HepG2 (cell line): ENCODE measurements at regions not wholly inside any gene's neighbourhood (a gene's known extent, or its start where the extent isn't known, plus 50 kb on each side); places are given as distances from the start of the nearest gene placed in this dataset.
A peak's percentile ranks its signal among the peaks of the same experiment; 100 is the strongest.

Experiments used
- CSRNP2 ChIP-seq: sonication (generic); formaldehyde crosslinking; conservative IDR thresholded peaks from 2 replicates; pipeline ENCODE4 v1.8.0; 2022; ENCODE audit warnings: low read depth, missing genetic modification reagents
- FOXM1 ChIP-seq: sonication (generic); formaldehyde crosslinking; IDR thresholded peaks from 2 replicates; pipeline ENCODE4 v1.5.0; 2020; ENCODE audit warnings: missing genetic modification reagents
- HNF4G ChIP-seq, 2 experiments: sonication (generic) in 1 of 2; formaldehyde crosslinking in 1 of 2; IDR thresholded peaks; 2 replicates each; pipeline versions ENCODE4 v1.4.0 to v1.6.1; 2011 to 2020; ENCODE audit warnings: borderline replicate concordance in 2 of 2, low read depth in 2 of 2, mild to moderate bottlenecking in 2 of 2, low read length in 1 of 2, missing genetic modification reagents in 1 of 2, moderate library complexity in 1 of 2
- ISL2 ChIP-seq: sonication (generic); formaldehyde crosslinking; IDR thresholded peaks from 2 replicates; pipeline ENCODE4 v1.5.0; 2020; ENCODE audit warnings: missing genetic modification reagents
- MAX ChIP-seq: IDR thresholded peaks from 2 replicates; pipeline ENCODE4 v1.6.1; 2012; ENCODE audit warnings: inconsistent platforms
- MTA3 ChIP-seq: sonication (generic); formaldehyde crosslinking; IDR thresholded peaks from 2 replicates; pipeline ENCODE4 v1.4.0; 2020; ENCODE audit warnings: missing genetic modification reagents
- NAIF1 ChIP-seq: sonication (generic); formaldehyde crosslinking; IDR thresholded peaks from 2 replicates; pipeline ENCODE4 v1.5.0; 2020; ENCODE audit warnings: mild to moderate bottlenecking, missing genetic modification reagents, borderline replicate concordance
- NCOA5 ChIP-seq: sonication (generic); formaldehyde crosslinking; IDR thresholded peaks from 2 replicates; pipeline ENCODE4 v1.4.0; 2020; ENCODE audit warnings: missing genetic modification reagents
- PAWR ChIP-seq: sonication (generic); formaldehyde crosslinking; IDR thresholded peaks from 2 replicates; pipeline ENCODE4 v1.4.0; 2020; ENCODE audit warnings: missing genetic modification reagents, mild to moderate bottlenecking, borderline replicate concordance
- SRF ChIP-seq: IDR thresholded peaks from 2 replicates; pipeline ENCODE4 v1.6.1; 2011; ENCODE audit warnings: mild to moderate bottlenecking, low read depth, low read length, moderate library complexity
- TAF15 ChIP-seq: fragments of 200-400 bp; formaldehyde crosslinking; IDR thresholded peaks from one replicate; pipeline ENCODE4 v1.6.1; 2018; ENCODE audit warnings: mild to moderate bottlenecking, low read depth, low read length; ENCODE audit not compliant: poor library complexity, severe bottlenecking
- TEF ChIP-seq: sonication (generic); formaldehyde crosslinking; IDR thresholded peaks from 2 replicates; pipeline ENCODE4 v1.5.0; 2020; ENCODE audit warnings: missing genetic modification reagents
- ZFP1 ChIP-seq: IDR thresholded peaks from 2 replicates; pipeline ENCODE4 v1.6.1; 2016
- ZFP36L2 ChIP-seq: sonication (generic); formaldehyde crosslinking; IDR thresholded peaks from 2 replicates; pipeline ENCODE4 v1.4.0; 2020; ENCODE audit warnings: missing genetic modification reagents
- ZHX2 ChIP-seq, 2 experiments: sonication (generic) in 1 of 2; formaldehyde crosslinking in 1 of 2; IDR thresholded peaks; 2 replicates each; pipeline versions ENCODE4 v1.6.1 to v1.9.0; 2014 to 2022; ENCODE audit warnings: antibody characterized with exemption in 1 of 2, borderline replicate concordance in 1 of 2, inconsistent platforms in 1 of 2, low read depth in 1 of 2, missing genetic modification reagents in 1 of 2
- ZMYM3 ChIP-seq: sonication (generic); formaldehyde crosslinking; IDR thresholded peaks from 2 replicates; pipeline ENCODE4 v1.5.1; 2020; ENCODE audit warnings: mild to moderate bottlenecking, missing genetic modification reagents
- ZNF629 ChIP-seq: sonication (generic); formaldehyde crosslinking; conservative IDR thresholded peaks from 2 replicates; pipeline ENCODE4 v1.5.0; 2020; ENCODE audit warnings: missing genetic modification reagents

GRCh38 chr6:30828027-30828962 is 56.0 kb upstream of the DDR1 start (continued):
- no peak for TF ChIP-seq CSRNP2 (CRISPR knock-in tag)
- no peak for TF ChIP-seq HNF4G (IDR thresholded peaks at IDR 0.05; ENCODE audit: borderline replicate concordance, low read depth, low read length)
- TF ChIP-seq HNF4G (CRISPR knock-in tag; IDR thresholded peaks at IDR 0.05; ENCODE audit: borderline replicate concordance, low read depth): no peak
- peak; percentile 79 for TF ChIP-seq ZMYM3 (CRISPR knock-in tag)
- TF ChIP-seq ZFP36L2: no peak
- TF ChIP-seq ISL2 (CRISPR knock-in tag): no peak
- 0 out of 2 replicates have a peak, but pooled peaks have one; percentile 22 for TF ChIP-seq ZFP1 (CRISPR knock-in tag)
- TF ChIP-seq SRF: no peak
- no peak; the same call in 1 of the 2 replicates for TF ChIP-seq ZHX2 (IDR thresholded peaks at IDR 0.05; ENCODE audit: low read depth)
- TF ChIP-seq ZHX2 (CRISPR knock-in tag; IDR thresholded peaks at IDR 0.05; ENCODE audit: borderline replicate concordance): no peak
- TF ChIP-seq TEF (CRISPR knock-in tag): no peak
- TF ChIP-seq NAIF1: no peak
- no peak for TF ChIP-seq ZNF629 (CRISPR knock-in tag)
- no peak for TF ChIP-seq PAWR (CRISPR knock-in tag)
- TF ChIP-seq MAX: peak; percentile 41; the same call in 1 of the 2 replicates
- TF ChIP-seq TAF15: no peak
- no peak for TF ChIP-seq NCOA5 (CRISPR knock-in tag)
- no peak for TF ChIP-seq MTA3 (CRISPR knock-in tag)
- no peak for TF ChIP-seq FOXM1 (CRISPR knock-in tag)
